GM18517 (cell line): ENCODE measurements at regions not wholly inside any gene's neighbourhood (a gene's known extent, or its start where the extent isn't known, plus 50 kb on each side); places are given as distances from the start of the nearest gene placed in this dataset.

Source experiments
- ATAC-seq: cut with Tn5 transposase; IDR thresholded peaks from one replicate; pipeline ENCODE4 v1.9.1; 2021; ENCODE audit warnings: mild to moderate bottlenecking, moderate library complexity; ENCODE audit not compliant: unreplicated experiment

- no peak for ATAC-seq
Observed at GRCh38 chr1:193377472-193377871, 191.1 kb upstream of the B3GALT2 start.

DNA sequence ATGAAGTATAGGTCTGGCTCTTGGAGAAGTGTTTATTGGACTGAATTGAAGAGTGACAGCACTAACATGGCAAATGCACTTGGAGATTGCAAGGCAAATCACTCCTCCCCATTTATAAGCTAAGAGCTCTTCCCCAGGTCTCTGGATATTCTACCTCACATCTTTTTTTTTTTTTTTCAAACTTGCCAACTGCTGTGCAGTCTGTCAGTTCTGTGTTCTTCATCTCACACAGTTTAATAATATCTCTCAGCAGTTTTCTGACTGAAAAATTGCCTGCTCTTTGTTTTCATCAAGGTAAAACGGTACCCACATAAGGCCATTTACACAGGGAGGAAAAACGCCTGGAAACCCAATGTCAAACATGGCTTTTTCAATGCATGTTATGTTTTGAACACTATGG, 186.1 kb upstream of the B3GALT2 start:
- ATAC-seq = no peak

DNA sequence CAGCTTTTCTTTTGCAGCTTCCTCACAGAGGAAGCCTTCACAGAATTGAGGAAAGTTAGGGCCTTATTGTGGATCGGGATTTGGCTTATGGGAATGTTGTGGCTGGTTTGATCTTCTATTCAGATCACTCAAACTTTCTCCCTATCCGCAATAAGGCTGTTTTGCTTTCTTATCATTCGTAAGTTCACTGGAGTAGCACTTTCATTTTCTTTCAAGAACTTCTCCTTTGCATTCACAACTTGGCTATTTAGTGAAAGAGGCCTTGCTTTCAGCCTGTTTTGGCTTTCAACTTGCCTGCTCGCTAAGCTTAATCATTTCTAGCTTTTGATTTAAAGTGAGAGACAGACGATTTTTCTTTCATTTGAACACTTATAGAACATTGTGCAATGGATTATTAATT, 181.9 kb upstream of the B3GALT2 start:
- peak; percentile 63 for ATAC-seq

DNA sequence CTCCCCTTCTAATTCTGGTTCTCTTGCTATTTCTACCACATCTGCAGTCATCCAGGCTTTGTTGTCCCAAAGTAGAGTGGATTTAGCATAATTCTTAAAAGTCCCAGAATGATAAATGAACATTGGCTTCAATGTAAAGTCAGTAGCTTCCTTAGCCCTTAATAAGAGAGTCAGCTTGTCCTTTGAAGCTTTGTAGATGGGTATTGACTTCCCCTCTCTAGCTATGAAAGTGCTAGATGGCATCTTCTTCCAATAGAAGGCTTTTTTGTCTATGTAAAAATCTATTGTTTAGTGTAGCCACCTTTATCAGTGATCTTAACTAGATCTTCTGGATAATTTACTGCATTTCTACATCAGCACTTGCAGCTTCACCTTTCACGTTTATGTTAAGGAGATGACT, 181.4 kb upstream of the B3GALT2 start:
- ATAC-seq = peak; percentile 18

DNA sequence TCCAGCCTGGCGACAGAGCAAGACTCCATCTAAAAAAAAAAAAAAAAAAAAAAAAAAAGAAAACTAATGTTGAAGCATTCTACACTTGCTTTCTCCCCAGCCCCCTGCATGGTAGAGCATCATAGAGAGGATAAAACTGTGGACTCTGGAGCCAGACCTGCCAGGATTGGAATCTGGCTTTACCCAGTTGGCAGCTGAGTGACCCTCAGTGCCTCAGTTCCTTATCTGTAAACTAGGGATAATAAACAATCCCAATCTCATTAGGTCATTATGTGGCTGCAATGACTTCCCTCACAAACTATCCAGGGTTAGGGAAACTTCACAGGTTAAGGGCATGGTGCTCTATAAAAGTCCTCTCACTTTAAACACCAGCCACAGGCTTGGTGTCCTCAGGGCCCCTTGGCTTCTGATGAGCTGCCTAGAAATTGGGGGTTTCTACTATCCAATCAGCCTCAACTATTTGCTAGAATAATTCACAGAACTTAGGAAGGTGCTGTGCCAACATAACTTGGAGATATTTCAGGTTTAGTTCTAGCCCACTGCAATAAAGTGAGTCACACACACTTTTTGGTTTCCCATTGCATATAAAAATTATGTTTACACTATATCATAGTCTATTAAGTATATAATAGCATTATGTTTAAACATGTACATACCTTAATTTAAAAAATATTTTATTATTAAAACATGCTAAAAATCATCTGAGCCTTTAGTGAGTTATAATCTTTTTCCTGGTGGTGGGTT, 180.5 kb upstream of the B3GALT2 start:
- ATAC-seq = no peak

DNA sequence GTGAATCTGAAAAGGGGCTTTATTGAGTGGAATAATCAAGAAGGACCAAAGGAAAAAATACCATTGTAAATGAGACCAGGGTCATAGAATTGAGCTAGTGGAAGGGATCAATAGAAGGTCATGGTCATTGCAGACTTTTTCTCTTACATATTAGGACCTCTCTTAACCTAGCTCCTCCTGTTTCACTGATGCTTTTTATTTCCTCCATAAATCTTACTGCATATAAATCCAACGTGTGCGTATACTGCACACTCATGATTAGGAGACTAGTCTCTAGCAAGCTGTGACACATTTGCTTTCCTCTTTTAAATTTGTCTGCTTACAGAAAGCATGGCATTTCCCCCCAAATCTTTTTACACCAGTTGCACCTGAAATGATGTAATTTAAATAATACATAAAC, 179.6 kb upstream of the B3GALT2 start:
- no peak for ATAC-seq

- no peak for ATAC-seq
Observed at GRCh38 chr1:193359631-193360030, 173.2 kb upstream of the B3GALT2 start.

DNA sequence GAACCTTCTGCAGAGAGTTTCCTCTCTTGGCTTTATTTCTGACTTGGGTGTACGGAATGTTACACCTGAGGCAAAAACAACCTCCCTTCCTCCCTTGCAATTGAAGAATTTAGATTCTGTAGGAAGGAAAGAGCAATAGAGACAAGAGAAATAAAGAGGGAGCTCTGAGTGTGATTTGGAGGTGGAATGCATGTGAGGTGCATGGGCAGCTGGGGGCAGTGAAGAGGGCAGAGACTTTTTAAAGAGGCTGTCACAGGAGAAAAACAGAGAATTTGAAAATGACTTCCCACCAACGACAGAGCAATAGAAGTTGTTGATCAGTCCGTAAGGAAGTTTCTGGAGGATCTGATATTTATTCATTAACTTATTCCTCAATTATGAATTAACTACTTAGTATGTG, 172.0 kb upstream of the B3GALT2 start:
- ATAC-seq = no peak

- ATAC-seq = no peak
Observed at GRCh38 chr1:193356249-193356648, 169.8 kb upstream of the B3GALT2 start.

GRCh38 chr1:193355626-193356025, 169.2 kb upstream of the B3GALT2 start:
- no peak for ATAC-seq

GRCh38 chr1:193355178-193355577, 168.8 kb upstream of the B3GALT2 start:
- no peak for ATAC-seq

DNA sequence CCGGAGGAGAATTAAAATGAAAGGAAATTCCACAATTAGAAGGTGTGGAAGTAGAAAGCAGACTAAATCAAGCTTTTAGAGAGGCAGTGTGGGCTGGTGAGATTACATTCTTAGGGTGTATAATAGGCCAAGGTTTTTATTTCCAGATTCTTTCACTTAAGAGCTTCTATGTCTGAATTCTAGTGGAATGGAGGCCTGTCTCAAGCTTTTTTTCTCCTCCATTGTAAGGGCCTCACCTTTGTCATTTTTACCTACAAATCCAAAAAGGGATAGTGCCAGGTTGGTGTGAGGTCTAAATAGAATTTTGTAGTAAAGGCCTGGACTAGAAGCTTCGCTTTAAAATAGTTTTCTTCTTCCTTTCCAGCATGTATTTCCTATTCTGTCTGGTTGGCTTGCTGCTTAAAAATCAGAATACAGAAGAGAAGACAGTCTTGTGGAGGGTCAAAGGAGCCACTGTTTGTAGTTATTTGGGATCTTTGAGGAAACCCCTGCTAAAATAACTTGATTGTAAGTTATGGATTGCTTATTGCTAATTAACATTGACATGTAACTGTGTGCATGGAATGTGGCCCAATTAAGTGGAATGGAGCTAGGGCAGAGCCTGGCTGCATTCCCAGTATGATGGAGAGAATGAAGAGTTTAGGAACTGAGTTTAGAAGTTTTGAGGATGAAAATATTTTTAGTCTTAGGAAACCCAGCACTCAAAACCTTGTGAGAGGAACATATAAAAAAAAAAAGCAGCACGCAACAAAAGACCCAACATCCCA, 162.5 kb upstream of the B3GALT2 start:
- ATAC-seq = no peak

- no peak for ATAC-seq
Observed at GRCh38 chr1:193348091-193348768, 161.8 kb upstream of the B3GALT2 start.

DNA sequence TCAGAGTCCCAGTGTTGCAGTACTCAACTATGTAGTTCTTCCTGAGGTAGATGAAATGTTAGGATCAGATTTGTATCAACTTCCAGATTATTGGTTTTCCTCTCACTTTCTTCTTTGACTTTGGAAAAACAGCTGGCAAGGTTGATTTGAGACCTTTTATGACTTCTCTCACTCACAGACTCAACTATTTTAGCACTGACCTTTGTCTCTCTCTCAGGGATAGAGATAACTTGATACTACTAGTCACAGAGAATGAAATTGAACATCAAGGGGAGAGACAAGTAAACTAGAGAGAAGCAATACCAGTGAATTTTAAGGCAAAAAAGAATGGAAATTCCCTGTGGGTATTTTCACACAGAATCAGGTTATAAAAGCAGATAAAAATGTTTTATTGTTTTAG, 159.7 kb upstream of the B3GALT2 start:
- ATAC-seq = no peak

- no peak for ATAC-seq
Observed at GRCh38 chr1:193342811-193343210, 156.4 kb upstream of the B3GALT2 start.

GRCh38 chr1:193340331-193340730, 153.9 kb upstream of the B3GALT2 start:
- no peak for ATAC-seq

DNA sequence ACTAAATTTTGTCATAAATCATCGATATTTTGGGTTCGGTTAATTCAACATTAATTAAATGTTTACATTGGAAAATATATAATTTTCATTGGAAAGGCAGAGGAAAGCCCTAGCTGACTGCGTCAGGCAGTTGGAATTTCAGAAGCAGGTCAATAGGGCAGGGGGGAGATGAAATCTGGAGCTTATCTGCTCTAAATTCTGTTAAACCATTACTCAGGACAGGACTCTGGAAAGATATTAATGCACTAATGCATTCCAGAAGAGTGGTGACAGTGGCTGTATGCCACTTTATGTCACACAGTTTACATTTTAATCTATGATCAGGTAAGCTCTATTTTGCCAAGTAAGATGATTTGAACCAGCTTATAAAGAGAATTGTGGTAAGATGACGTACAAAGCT, 153.0 kb upstream of the B3GALT2 start:
- no peak for ATAC-seq

- ATAC-seq = no peak
Observed at GRCh38 chr1:193338194-193338593, 151.8 kb upstream of the B3GALT2 start.

GRCh38 chr1:193335806-193336428, 149.5 kb upstream of the B3GALT2 start:
- no peak for ATAC-seq

GRCh38 chr1:193333166-193333565, 146.8 kb upstream of the B3GALT2 start:
- ATAC-seq = no peak

DNA sequence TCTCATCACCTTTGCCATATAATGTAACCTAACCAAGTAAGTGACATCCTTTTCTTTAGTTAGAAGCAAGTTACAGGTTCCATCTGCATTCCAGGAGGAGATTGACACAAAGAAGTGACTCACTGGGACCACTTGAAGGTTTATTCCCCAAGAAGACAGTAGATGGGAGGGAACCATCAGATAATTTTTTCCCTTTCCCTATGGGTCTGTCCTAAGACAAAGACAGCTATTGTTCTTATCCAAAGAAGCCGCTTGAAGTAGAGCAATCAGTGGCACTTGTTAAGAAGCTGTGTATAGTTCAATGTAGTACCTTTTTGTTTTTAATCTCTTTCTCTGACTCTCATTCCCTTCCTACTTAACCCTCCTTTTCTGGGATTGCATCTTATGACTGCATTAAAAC, 139.9 kb upstream of the B3GALT2 start:
- ATAC-seq = no peak
